Esophagus (tissue), 2 donors: ENCODE measurements at regions not wholly inside any gene's neighbourhood (a gene's known extent, or its start where the extent isn't known, plus 50 kb on each side); places are given as distances from the start of the nearest gene placed in this dataset.

Experiments
- H3K27ac ChIP-seq, 2 donors: one replicate each; pipeline ENCODE4 v1.5.1; 2013; ENCODE audit warnings: low read depth in 2 of 2, mild to moderate bottlenecking in 2 of 2, inconsistent platforms in 1 of 2, low read length in 1 of 2, moderate library complexity in 1 of 2
- H3K27me3 ChIP-seq, 2 donors: one replicate each; pipeline ENCODE4 v1.6.1; 2013; ENCODE audit warnings: low read length in 2 of 2, control low read depth in 1 of 2, mild to moderate bottlenecking in 1 of 2; ENCODE audit not compliant: insufficient read depth in 2 of 2, control insufficient read depth in 1 of 2
- H3K36me3 ChIP-seq, 2 donors: one replicate each; pipeline ENCODE4 v1.6.1; 2013; ENCODE audit warnings: low read length in 1 of 2; ENCODE audit not compliant: control insufficient read depth in 2 of 2, insufficient read depth in 2 of 2
- H3K4me1 ChIP-seq, 2 donors: one replicate each; pipeline ENCODE4 v1.6.1; 2013; ENCODE audit warnings: low read length in 1 of 2; ENCODE audit not compliant: control insufficient read depth in 2 of 2, insufficient read depth in 2 of 2
- H3K4me3 ChIP-seq, 2 donors: one replicate each; pipeline ENCODE4 v1.5.1; 2013; ENCODE audit warnings: low read length in 2 of 2, mild to moderate bottlenecking in 2 of 2, low read depth in 1 of 2, moderate library complexity in 1 of 2
- H3K9me3 ChIP-seq, 2 donors: one replicate each; pipeline ENCODE4 v1.6.1; 2013; ENCODE audit warnings: mild to moderate bottlenecking in 2 of 2, low read depth in 1 of 2, low read length in 1 of 2, moderate library complexity in 1 of 2; ENCODE audit not compliant: control insufficient read depth in 2 of 2, insufficient read depth in 1 of 2
- WGBS, 2 donors: extraction: QIAGEN DNeasy Blood & Tissue Kit; methylation state at CpG; one replicate each; pipeline ENCODE4 v1.1.7; 2013; 5-methylcytosine and 5-hydroxymethylcytosine counted together
- donor health status: healthy with polysubstance abuse.
- donor health status: Bipolar disorder and iron deficiency.

- WGBS, 2 donors: 69 to 75% methylated on average over 4 of the region's 4 CpGs
- no peaks in the 10 kb centered on the region for H3K27me3 ChIP-seq
- no peak overlapping the region for H3K27ac ChIP-seq
- no peaks in the 10 kb centered on the region for H3K36me3 ChIP-seq
- H3K9me3 ChIP-seq: no peaks in the 10 kb centered on the region
- H3K4me1 ChIP-seq: no peaks in the 10 kb centered on the region
- no peak overlapping the region for H3K4me3 ChIP-seq
These were observed 178.2 kb upstream of the ADAMTS9 start for GRCh38 chr3:64865839-64866570.

- H3K9me3 ChIP-seq: no peaks in the 10 kb centered on the region
- no peak overlapping the region for H3K27ac ChIP-seq
- no peaks in the 10 kb centered on the region for H3K27me3 ChIP-seq
- no peak overlapping the region for H3K4me3 ChIP-seq
- H3K36me3 ChIP-seq: no peaks in the 10 kb centered on the region
- no peaks in the 10 kb centered on the region for H3K4me1 ChIP-seq
- WGBS, 2 donors: 87 to 88% methylated on average over 11 of the region's 11 CpGs
These were observed 175.7 kb upstream of the ADAMTS9 start for GRCh38 chr3:64863226-64864212.

GRCh38 chr3:64861684-64862083, 173.9 kb upstream of the ADAMTS9 start:
- Histone ChIP-seq H3K4me3 (no peak overlapping the region), H3K4me1 (no peaks in the 10 kb centered on the region), H3K27me3 (no peaks in the 10 kb centered on the region), H3K27ac (no peak overlapping the region), H3K9me3 (no peaks in the 10 kb centered on the region), H3K36me3 (no peaks in the 10 kb centered on the region)
- WGBS, 2 donors: 80 to 81% methylated on average over 3 of the region's 3 CpGs

- Histone ChIP-seq H3K9me3 (no peaks in the 10 kb centered on the region), H3K4me1 (no peaks in the 10 kb centered on the region), H3K27ac (no peak overlapping the region), H3K27me3 (no peaks in the 10 kb centered on the region), H3K4me3 (no peak overlapping the region), H3K36me3 (no peaks in the 10 kb centered on the region)
- WGBS, 2 donors: 86 to 91% methylated on average over 2 of the region's 2 CpGs
These were observed 172.7 kb upstream of the ADAMTS9 start for GRCh38 chr3:64860536-64860870.

GRCh38 chr3:64859625-64860535, 172.1 kb upstream of the ADAMTS9 start:
- no peak overlapping the region for H3K4me3 ChIP-seq
- no peaks in the 10 kb centered on the region for H3K27me3 ChIP-seq
- no peaks in the 10 kb centered on the region for H3K4me1 ChIP-seq
- H3K27ac ChIP-seq: no peak overlapping the region
- no peaks in the 10 kb centered on the region for H3K36me3 ChIP-seq
- H3K9me3 ChIP-seq: no peaks in the 10 kb centered on the region
- WGBS, 2 donors: 81 to 83% methylated on average over 6 of the region's 6 CpGs

GRCh38 chr3:64856977-64857516, 169.2 kb upstream of the ADAMTS9 start:
- no peak overlapping the region for H3K27ac ChIP-seq
- 84 to 91% methylated on average over 3 of the region's 3 CpGs for WGBS, 2 donors
- no peaks in the 10 kb centered on the region for H3K36me3 ChIP-seq
- no peaks in the 10 kb centered on the region for H3K9me3 ChIP-seq
- no peak overlapping the region for H3K4me3 ChIP-seq
- H3K4me1 ChIP-seq: no peaks in the 10 kb centered on the region
- H3K27me3 ChIP-seq: no peaks in the 10 kb centered on the region

- no peaks in the 10 kb centered on the region for H3K27me3 ChIP-seq
- H3K27ac ChIP-seq: no peak overlapping the region
- 77 to 100% methylated on average over 1 of the region's 1 CpG for WGBS, 2 donors
- H3K4me3 ChIP-seq: no peak overlapping the region
- H3K36me3 ChIP-seq: no peaks in the 10 kb centered on the region
- H3K4me1 ChIP-seq: no peaks in the 10 kb centered on the region
- H3K9me3 ChIP-seq: no peaks in the 10 kb centered on the region
These were observed 168.3 kb upstream of the ADAMTS9 start for GRCh38 chr3:64856106-64856505.

GRCh38 chr3:64853456-64853855, 165.7 kb upstream of the ADAMTS9 start:
- Histone ChIP-seq H3K4me1 (no peaks in the 10 kb centered on the region), H3K27me3 (no peaks in the 10 kb centered on the region), H3K27ac (no peak overlapping the region), H3K36me3 (no peaks in the 10 kb centered on the region), H3K9me3 (no peaks in the 10 kb centered on the region), H3K4me3 (no peak overlapping the region)
- WGBS, 2 donors: 88 to 89% methylated on average over 2 of the region's 2 CpGs

- no peaks in the 10 kb centered on the region for H3K9me3 ChIP-seq
- no peaks in the 10 kb centered on the region for H3K27me3 ChIP-seq
- no peaks in the 10 kb centered on the region for H3K4me1 ChIP-seq
- no peak overlapping the region for H3K27ac ChIP-seq
- 61% methylated on average over 2 of the region's 2 CpGs for WGBS, 2 donors
- no peaks in the 10 kb centered on the region for H3K36me3 ChIP-seq
- no peak overlapping the region for H3K4me3 ChIP-seq
These were observed 164.9 kb upstream of the ADAMTS9 start for GRCh38 chr3:64852738-64853137.
